HG02763 (cell line): ENCODE measurements at regions not wholly inside any gene's neighbourhood (a gene's known extent, or its start where the extent isn't known, plus 50 kb on each side); places are given as distances from the start of the nearest gene placed in this dataset.
"Not testable (repeated sequence)": the region's sequence is repeated elsewhere in the genome, so short reads cannot be mapped to it uniquely, and the experiment has no call there.

Experiments
- ATAC-seq: cut with Tn5 transposase; IDR thresholded peaks from one replicate; pipeline ENCODE4 v1.9.1; 2021; ENCODE audit warnings: mild to moderate bottlenecking, moderate library complexity; ENCODE audit not compliant: unreplicated experiment

DNA sequence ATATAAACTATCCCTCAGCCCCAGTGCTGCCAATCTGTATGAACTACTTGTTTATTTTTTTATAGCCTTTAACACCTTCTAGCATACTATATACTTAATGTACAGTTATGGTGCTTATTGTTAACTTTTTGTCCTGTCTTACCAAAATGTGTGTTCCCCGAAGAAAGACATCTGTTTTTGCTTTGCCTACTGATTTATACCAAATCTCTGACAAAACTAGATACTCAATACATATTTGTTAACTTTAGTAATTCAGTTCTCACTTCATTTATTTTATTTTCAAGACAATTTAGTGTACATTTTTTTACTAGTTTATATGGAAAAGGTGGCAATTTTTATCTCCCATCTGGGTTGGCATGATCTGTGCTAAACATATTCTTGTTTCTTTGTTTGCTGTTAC, 824.3 kb upstream of the ATXN8OS start:
- no peak for ATAC-seq

DNA sequence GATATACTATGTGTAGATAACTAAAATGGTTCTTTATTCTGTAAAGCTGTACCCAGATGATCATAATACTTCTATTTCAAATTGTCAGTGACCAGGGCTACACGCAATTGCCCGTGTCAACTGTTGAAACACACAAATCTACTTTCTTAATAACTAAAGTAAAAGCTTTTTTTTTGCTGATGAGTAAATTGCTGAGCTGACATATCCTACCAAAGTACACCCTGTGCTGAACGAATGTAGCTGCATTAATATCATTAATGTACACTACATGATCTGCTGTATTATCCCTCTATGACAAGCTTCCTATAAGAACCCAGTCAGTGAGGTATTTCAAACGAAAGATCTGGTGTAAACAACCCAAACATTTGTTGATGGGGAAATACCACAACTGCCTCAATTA, 827.2 kb upstream of the ATXN8OS start:
- ATAC-seq = no peak

DNA sequence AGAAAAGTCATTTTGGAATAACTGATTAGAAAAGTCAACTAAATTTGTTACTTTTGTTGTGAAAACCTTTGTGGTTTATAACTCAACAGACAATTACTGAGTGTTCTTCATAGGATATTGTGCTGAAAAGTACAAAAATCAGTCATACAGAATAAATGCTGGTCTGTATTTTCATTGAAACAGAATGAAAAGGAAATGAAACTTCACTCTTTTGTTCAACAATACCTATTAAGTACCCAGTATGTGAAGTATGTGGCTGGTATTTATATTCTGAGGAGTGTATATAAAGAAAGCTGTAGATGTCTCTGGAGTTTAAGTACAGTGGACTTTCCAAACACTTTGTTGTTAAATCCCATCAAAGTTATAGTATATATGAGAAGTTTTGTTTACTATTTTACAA, 828.4 kb upstream of the ATXN8OS start:
- no peak for ATAC-seq

DNA sequence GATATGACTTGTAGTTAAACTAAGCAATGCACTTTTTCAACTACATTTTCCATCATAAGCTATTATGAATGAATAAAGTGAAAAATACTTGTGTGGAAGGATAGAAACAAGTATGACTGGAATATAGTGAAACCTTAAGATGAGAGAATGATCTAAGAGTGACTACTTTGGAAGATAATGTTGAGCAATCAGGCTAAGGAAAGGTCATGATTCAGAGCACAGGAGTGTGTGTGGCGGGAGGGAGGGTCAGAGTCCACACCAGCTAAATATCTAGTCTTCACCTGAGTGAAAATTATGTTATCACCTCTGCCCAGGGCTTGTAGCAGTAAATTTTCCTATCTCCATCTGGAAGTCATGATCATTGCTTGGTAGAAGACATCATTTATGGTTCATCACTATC, 833.4 kb upstream of the ATXN8OS start:
- no peak for ATAC-seq

DNA sequence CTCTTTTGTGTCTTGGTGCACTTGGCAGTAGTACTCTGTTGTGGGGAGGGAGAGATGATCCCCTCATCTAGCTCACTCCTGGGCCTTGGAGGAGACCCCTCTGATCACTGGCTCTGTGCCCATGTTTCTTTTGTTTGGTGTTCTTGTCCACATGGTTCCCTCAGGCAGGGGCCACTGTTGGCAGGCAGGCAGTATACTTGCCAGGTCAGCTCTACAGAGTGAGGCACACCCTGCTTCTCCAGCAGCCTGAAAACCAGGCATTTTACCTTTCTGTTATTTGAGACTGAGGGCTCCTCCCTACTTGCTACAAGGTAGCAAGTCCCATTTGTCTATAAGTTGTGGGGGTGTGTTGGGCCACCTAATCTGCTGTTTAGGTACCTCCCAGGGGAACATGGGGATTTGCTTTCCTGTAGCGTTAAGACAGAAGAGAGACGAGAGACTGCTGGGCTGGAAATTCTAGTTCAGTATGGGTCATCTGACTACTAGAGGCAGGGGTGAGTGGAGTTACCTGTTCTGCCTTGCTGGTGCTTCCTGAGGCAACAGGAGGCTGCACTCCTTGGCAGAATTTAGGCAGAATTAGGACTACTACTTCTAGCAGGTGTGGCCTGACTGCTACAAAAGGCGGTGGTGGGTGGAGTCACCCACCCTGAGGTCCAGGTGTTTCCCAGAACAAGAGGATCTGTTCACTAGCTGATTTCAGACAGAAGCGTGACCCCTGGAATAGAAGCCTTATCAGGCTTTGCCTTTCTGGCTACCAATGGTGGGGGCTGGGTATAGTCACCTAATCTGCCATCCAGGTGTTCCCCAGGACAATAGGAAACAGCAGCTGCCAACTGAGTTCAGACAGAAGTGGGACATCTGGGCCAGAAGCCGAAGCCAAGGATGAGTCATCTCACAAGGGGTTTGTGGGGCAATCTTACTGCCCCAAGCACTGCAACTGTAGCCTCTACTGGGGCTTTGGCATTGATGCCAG, 843.0 kb upstream of the ATXN8OS start:
- ATAC-seq = no peak

DNA sequence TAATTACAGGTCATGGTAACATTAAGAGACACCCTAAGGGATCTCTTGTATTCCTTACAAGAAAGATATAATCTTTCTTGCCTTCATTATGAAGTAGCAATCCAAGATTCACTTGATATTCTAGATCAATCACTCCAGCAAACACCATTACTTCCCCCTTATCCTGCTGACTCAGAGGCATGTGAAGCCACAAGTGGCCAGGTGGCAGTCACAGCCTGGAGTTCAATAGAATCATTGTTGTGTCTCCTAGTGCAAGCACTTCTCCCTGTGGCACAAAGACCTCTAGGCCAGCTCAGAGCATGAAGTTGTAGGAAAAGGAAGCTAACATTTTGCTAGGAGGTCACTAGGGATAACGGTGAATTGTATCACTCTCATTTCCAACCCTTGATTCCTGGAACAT, 864.3 kb upstream of the ATXN8OS start:
- no peak for ATAC-seq

DNA sequence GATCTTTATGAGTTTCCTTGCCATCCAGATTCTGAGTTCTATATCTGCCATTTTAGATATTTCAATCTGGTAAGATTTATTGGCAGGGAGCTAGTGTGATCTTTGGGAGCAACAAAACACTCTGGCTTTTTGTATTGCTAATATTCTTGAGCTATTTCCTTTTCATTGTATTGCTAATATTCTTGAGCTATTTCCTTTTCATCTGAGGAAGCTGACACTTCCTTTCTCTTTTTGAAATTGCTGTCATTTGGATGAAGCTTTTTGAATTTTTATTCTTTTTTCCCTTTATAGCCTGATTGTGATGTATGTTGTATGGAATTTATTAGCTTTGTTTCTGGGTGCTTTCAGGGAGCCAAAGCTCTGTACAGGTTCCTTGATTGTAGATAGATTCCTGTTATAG, 873.5 kb upstream of the ATXN8OS start:
- no peak for ATAC-seq

DNA sequence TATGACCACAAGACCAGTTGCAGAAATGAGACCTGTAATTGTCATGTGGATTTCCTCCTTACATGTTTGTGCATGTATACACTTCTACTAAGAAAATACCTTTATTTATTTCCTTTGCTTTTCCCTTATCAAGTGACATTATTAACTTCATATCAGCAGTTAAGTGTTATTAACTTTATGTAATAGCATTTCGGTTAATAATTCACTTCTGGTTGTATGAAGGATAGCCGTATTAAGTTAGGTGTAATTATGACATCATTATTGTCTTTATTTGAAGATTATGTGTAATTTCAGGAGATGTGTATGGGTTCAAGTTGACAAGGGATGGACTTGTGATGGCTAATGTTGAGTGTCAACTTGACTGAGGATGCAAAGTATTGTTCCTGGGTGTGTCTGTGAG, 881.2 kb upstream of the ATXN8OS start:
- ATAC-seq = no peak

DNA sequence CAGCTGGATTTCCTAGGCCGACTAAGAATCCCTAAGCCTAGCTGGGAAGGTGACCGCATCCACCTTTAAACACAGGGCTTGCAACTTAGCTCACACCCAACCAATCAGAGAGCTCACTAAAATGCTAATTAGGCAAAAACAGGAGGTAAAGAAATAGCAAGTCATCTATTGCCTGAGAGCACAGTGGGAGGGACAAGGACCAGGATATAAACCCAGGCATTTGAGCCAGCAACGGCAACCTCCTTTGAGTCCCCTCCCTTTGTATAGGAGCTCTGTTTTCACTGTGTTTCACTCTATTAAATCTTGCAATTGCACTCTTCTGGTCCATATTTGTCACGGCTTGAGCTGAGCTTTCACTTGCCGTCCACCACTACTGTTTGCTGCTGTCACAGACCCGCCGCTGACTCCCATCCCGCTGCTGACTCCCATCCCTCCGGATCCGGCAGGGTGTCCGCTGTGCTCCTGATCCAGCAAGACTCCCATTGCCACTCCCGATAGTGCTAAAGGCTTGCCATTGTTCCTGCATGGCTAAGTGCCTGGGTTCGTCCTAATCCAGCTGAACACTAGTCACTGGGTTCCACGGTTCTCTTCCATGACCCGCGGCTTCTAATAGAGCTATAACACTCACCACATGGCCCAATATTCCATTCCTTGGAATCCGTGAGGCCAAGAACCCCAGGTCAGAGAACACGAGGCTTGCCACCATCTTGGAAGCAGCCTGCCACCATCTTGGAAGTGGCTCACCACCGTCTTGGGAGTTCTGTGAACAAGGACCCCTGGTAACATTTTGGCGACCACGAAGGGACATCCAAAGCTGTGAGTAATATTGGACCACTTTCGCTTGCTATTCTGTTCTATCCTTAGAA, 885.8 kb upstream of the ATXN8OS start:
- not testable (repeated sequence) for ATAC-seq

DNA sequence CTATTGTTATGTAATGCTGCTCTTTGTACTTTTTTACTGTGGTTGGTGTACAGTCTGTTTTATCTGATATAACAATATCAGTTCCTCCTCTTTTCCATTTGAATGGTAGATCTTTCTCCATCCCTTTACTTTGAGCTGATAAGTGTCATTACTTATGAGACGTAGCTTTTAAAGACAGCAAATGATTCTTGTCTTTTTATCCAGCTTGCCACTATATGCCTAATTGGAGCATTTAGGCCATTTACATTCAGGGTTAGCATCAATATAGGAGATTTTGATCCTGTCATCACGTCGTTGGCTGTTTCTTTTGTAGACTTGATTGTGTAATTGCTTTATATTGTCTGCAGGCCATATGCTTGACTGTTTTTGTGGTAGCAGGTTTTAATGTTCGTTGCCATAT, 894.2 kb upstream of the ATXN8OS start:
- no peak for ATAC-seq

DNA sequence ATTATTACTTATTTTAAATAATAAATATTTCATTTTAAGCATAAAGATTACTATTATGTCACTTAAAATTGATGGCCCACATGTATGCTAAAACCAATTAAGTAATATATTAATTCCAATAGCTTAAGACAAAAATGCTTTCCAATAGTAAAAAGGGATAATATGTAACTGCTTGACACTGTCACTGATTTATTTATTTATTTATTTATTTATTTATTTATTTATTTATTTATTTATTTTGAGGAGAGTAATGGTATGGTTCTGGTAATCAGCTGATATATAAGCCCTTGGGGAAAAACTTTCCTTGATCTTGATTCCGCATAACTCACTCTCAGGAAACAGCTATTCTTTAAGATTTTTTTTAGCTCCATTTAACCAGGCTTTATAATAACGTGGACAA, 903.0 kb upstream of the ATXN8OS start:
- ATAC-seq = no peak

DNA sequence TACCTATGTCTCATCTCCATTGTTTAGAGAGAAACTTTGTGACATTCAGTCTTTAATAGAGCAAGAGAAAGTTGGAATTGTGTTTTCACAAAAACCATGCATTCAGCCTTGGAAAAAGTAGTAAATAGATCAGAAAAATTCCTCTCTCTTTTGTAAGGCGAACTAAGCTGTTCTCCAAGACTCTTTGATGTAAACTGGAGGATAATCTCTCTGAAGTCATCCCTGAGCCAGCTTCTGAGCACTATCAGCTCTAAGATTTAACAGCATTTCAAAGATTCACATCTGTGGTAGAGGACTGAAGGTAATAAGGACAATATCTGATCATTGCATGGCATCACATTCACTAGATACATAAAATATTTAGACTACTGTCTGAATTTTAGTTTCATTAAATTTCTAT, 904.6 kb upstream of the ATXN8OS start:
- no peak for ATAC-seq

DNA sequence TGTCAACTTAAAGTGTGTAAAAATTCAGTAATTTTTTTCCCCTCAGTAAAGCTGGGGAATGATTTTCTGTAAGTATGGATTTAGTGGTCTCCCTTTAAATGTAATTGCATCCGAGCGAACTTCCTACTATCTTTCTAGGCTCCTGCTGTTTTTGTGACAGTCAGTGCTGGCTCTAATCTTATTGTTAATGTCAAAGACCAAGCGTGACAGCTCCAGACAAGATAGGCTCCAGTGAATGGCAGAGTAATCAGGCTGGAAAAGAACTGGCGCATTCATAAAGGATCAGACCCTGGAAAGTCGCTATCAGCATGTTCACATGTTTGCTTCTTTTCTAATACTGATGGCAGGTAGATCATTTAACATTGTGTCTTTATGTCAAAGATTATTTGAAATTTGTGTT, 908.0 kb upstream of the ATXN8OS start:
- no peak for ATAC-seq

DNA sequence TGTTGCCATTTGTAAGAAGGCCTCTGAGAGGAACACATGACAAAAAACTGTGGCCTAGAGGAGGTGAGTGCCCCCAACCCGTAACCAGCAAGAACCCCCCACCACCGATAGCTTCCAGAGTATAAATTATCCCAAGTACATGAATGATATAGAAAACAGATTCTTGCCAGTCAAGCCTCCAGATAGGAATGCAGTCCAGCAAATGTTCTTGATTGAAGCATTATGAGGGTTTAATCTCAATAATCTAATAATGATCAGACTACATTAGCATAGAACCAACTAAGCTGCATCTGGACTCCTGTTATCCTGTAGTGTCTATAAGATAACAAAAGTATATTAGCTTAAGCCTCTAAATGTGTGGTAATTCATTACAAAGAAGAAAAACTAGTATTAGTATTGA, 908.9 kb upstream of the ATXN8OS start:
- no peak for ATAC-seq

DNA sequence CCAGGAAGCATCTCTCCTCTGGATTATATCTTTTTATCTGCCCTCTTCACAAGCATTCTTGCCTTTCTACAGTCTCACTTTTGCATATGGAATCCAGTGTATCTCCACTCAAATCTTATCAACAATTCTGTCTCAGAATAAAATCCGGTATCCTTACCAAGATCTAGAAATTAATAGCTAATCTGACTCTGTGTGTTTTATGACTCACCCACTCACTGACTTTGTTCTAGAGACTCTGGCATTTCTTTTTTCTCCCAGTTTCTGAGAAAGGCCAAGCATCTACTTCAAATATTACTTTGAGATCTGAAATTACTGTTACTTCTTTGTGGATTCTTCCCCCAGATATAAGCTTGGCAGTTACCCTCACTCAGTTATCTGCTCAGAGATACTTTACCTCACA, 913.5 kb upstream of the ATXN8OS start:
- ATAC-seq = no peak

DNA sequence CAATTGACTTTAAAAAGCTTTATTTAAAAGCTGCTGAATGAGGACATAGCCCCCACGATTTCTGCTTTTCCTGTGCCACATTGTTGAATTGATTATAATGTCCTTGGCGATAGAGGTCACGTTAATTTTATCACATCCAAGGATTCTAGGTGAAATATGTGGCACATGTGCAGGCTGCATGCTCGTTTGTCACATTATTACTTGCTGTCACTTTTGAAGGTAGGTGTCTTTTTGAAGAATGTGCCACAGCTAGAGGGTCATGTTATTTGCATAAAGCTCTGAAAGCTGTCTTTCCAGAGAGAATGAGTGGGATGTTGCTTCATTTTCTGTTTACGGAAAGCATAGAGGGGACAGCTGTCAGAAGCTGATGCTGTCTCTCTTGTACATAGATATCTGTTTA, 927.6 kb upstream of the ATXN8OS start:
- ATAC-seq = no peak

DNA sequence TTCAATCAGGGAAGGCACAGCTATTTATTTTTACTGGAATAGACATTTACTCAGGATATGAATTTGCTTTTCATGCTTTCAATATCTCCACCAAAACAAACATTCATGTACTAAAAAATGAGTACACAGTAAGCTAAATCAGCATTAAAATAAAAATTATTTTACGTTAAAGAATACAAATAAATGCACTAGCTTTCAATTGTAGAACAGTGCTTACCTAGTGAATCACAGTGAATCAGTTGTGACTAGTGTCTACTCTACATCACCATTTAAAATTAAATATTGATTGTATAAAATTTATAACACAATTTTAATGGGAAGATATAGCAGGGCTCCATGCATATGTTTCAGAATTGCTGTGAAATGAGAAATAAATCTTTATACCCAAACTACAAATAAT, 929.6 kb upstream of the ATXN8OS start:
- no peak for ATAC-seq

DNA sequence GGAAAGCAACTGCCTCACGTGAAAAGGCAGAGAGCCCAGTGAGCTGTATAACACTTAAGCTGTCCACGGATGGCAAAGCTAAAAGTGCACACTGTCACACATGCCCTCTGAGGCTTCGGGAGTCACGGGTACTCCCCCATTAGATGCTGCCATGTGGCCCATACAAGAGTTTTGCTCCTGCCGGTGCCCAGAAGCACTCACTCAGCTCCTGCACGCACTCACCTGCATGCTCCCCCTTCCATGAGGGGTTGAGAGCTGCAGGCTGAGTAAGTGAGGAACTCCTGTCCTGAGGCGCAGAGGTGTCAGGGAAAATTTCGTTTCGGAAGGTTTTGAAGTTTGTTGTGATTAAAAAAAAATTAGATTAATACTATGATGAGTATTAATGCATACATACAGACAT, 939.2 kb upstream of the ATXN8OS start:
- no peak for ATAC-seq

DNA sequence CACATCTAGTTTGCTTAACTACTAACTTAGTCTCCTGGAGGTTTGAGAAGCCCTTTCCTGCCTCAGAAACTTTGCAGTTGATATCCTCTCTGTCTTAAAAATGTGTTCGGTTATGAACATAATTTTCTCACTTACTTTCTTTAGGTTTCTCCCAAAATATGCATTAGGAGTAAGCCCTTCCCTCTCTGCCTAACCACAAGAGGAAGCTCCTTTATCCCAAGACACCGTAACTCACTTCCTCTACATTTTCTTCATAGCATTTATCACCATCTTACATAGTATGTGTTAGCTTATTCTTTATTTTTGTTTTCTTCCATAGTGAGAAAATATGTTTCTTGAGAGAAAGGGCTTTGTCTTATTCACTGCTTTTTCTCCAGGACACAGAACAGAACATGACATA, 952.5 kb upstream of the ATXN8OS start:
- no peak for ATAC-seq

DNA sequence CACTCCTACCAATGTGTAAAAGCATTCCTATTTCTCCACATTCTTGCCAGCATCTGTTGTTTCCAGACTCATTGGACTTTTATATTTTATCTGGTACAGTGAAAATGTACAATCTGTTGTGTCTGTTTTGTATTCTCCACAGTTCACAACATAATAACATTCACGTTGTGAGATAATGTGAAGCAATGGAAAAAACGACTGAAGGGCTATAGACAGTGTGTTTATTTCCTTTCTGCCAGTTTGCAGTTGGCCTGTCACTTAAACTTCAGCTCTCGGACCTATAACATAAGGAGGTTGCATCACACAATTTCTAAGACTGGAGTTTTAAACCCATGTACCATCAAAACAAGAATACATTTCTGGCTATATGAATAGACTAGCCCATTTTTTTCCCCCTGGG, 965.5 kb upstream of the ATXN8OS start:
- no peak for ATAC-seq

DNA sequence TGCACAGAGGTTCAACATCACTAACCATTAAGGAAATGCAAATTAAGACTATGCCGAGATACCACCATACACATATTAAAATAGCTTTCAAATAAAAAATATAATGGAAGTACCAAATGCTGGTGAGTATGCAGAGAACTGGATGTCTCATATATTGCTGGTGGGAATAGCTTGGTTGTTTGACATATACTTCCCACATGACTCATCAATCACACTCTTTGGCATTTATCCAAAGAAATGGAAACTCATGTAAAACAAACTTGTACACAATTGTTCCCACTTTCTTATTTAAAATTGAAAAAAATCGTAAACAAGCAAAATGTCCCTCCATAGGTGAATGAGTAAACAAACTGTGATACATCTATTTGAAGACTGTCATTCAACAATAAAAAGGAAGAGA, 982.6 kb upstream of the ATXN8OS start:
- ATAC-seq = no peak

DNA sequence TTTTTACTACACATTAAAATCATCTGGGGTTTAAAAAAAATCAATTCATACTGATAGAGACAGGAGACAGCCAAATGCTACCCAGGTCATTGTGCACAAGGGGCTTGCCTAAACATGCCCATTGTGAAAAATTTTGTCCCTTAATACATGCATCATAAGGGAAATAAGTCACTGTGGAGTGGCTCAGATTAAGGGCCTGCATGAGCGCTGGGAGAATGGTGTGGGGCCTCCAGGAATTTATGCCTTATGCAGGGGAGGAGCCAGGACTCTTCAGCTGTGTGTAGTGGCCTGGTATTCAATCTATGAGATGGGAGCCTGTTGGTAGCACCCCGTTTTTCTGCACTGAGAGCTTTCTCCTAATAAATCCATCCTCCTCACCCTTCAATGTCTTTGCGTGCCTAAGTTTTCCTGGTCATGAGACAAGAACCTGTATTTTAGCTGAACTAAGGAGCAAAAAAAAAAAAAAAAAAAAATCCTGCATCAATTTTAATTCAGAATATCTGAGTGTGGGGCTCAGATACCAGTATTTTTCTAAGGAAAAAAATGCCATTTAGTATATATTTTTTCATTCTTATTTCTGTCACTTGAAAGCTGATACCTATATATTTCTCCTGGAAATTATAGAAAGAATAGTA, 997.6 kb upstream of the ATXN8OS start:
- no peak for ATAC-seq
